ENCODE measurements at regions not wholly inside any gene's neighbourhood (a gene's known extent, or its start where the extent isn't known, plus 50 kb on each side); places are given as distances from the start of the nearest gene placed in this dataset.

DNA sequence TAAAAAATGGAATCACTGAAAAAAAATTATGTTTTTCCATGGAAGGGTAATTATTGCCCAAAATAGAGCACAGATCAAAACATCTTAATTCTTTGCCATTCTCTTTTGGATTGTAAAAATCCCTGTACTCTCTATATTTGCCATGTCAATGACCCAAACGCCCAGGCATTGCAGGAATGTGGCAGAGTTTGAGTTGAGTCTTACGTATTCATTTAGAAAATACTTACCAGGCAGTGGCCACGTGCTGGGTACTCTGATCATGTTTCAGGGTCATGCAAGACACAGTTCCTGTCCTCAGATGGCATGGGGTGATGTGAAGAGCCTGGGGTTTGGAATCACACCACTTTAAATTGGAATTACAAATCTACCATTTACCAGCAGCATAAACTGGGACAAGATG is 267.7 kb downstream of the ABCC12 start:
- Histone ChIP-seq H3K36me3 (ENCODE audit: low read depth) (no peaks in the 10 kb centered on the region), H2AFZ (no peak overlapping the region), H3K4me3 (no peak overlapping the region), H4K20me1 (ENCODE audit: insufficient read depth) (no peaks in the 10 kb centered on the region), H3K4me2 (ENCODE audit: unreplicated experiment) (no peak overlapping the region), H3K4me1 (ENCODE audit: insufficient read depth) (peaks cover 8% of the 10 kb centered on the region; the same call in 1 of the 2 replicates), H3K9ac (no peak overlapping the region), H3K9me2 (ENCODE audit: insufficient read depth) (no peaks in the 10 kb centered on the region), H3K27me3 (replicated peaks; ENCODE audit: insufficient read depth) (peaks cover 14% of the 10 kb centered on the region), H3K27ac (no peak overlapping the region), H3F3A (ENCODE audit: insufficient read depth) (no peaks in the 10 kb centered on the region), H3K9me3 (ENCODE audit: low read depth) (no peaks in the 10 kb centered on the region), H3K79me2 (ENCODE audit: insufficient read depth) (no peaks in the 10 kb centered on the region)
- WGBS, 2 experiments (ENCODE audit: low coverage in 1 of 2, low lambda C conversion rate in 2 of 2, missing lambda C conversion rate in 2 of 2), result 4% methylated on average over 3 of the region's 3 CpGs
- DNase-seq, result peak; percentile 43
- in situ Hi-C loops (cut with MboI), result no loop called here
- TF ChIP-seq EZH2 (IDR thresholded peaks at IDR 0.05; ENCODE audit: insufficient read depth, poor library complexity, severe bottlenecking) (no peak), EZH2phosphoT487 (IDR thresholded peaks at IDR 0.05; ENCODE audit: insufficient read depth, low read depth) (no peak)

DNA sequence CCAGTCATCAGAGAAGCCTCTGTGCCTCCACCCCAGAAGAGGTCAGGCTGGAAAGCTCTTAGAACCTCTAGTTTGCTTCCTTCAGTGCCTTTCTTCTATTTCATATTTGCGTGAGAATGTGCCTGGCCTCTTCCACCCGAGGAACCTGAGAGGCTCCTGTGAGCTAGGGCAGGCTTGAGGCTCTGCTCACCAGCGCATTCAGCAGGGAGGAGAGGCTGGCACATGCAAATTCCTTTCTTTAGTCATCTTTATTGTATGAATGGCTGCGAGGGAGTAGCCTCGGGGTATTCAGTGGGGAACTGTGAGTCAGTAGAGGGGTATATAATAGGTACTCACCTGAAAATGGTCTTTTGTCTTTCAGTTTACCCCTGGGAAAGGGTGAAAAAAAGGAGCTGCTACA is 268.3 kb downstream of the ABCC12 start:
- Histone ChIP-seq H3K9ac (no peak overlapping the region), H3K79me2 (ENCODE audit: insufficient read depth) (no peaks in the 10 kb centered on the region), H3F3A (ENCODE audit: insufficient read depth) (no peaks in the 10 kb centered on the region), H3K4me2 (ENCODE audit: unreplicated experiment) (no peak overlapping the region), H3K4me1 (ENCODE audit: insufficient read depth) (peaks cover 8% of the 10 kb centered on the region; the same call in 1 of the 2 replicates), H3K27me3 (replicated peaks; ENCODE audit: insufficient read depth) (peaks cover 13% of the 10 kb centered on the region), H3K9me3 (ENCODE audit: low read depth) (no peaks in the 10 kb centered on the region), H3K9me2 (ENCODE audit: insufficient read depth) (no peaks in the 10 kb centered on the region), H3K36me3 (ENCODE audit: low read depth) (no peaks in the 10 kb centered on the region), H4K20me1 (ENCODE audit: insufficient read depth) (no peaks in the 10 kb centered on the region), H2AFZ (no peak overlapping the region), H3K27ac (no peak overlapping the region), H3K4me3 (no peak overlapping the region)
- TF ChIP-seq EZH2phosphoT487 (IDR thresholded peaks at IDR 0.05; ENCODE audit: insufficient read depth, low read depth) (no peak), EZH2 (IDR thresholded peaks at IDR 0.05; ENCODE audit: insufficient read depth, poor library complexity, severe bottlenecking) (no peak)
- WGBS, 2 experiments (ENCODE audit: low coverage in 1 of 2, low lambda C conversion rate in 2 of 2, missing lambda C conversion rate in 2 of 2), result 32 to 39% methylated on average over 5 of the region's 5 CpGs
- in situ Hi-C loops (cut with MboI), result no loop called here
- peak; percentile 34 for DNase-seq

DNA sequence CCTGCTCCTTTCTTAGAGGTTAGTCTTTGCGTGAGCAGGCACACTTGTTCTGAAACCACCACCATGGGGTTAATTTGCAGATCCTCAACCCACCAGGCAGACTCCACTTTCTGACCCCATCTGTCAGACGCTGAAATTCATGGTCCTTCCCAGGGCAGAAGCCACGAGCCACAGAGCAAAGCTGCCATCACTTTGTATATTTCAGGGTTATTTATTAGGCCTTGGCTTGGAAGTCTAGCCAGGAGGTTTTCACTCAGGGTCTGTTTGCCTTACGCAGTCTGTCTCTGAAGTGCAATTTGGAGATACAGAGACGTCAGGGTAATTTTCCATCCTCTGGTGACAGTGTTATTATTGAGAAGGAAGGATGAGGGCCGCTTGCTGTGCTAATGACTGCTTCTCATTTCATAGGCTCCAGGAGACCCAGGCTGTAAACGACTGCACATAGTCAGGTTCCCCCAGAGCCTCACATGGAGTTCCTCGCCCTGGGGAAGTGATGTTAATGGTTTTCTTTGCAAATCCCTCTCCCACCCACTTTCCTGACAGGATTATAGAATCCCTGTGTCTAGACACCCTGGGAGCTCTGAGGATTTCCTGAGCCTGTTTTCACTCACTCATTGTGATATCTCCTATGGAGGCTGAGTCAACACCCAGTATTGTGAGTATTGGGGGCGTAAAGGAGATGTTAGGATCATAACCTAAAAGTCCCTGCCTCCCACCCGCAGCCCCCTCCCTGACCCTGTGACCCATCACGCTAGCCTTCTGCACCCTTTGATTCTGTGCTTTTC is 269.0 kb downstream of the ABCC12 start:
- Histone ChIP-seq H3K9me3 (ENCODE audit: low read depth) (no peaks in the 10 kb centered on the region), H2AFZ (no peak overlapping the region), H3K9me2 (ENCODE audit: insufficient read depth) (no peaks in the 10 kb centered on the region), H3F3A (ENCODE audit: insufficient read depth) (no peaks in the 10 kb centered on the region), H3K4me3 (no peak overlapping the region), H4K20me1 (ENCODE audit: insufficient read depth) (no peaks in the 10 kb centered on the region), H3K4me2 (ENCODE audit: unreplicated experiment) (no peak overlapping the region), H3K27ac (no peak overlapping the region), H3K27me3 (replicated peaks; ENCODE audit: insufficient read depth) (peaks cover 6% of the 10 kb centered on the region; the same call in 1 of the 2 replicates), H3K4me1 (ENCODE audit: insufficient read depth) (peaks cover 8% of the 10 kb centered on the region; the same call in 1 of the 2 replicates), H3K36me3 (ENCODE audit: low read depth) (no peaks in the 10 kb centered on the region), H3K79me2 (ENCODE audit: insufficient read depth) (no peaks in the 10 kb centered on the region), H3K9ac (no peak overlapping the region)
- DNase-seq, result no peak
- in situ Hi-C loops (cut with MboI), result no loop called here
- TF ChIP-seq EZH2 (IDR thresholded peaks at IDR 0.05; ENCODE audit: insufficient read depth, poor library complexity, severe bottlenecking) (no peak), EZH2phosphoT487 (IDR thresholded peaks at IDR 0.05; ENCODE audit: insufficient read depth, low read depth) (no peak)
- WGBS, 2 experiments (ENCODE audit: low coverage in 1 of 2, low lambda C conversion rate in 2 of 2, missing lambda C conversion rate in 2 of 2), result 14 to 30% methylated on average over 10 to 11 of the region's 11 CpGs

DNA sequence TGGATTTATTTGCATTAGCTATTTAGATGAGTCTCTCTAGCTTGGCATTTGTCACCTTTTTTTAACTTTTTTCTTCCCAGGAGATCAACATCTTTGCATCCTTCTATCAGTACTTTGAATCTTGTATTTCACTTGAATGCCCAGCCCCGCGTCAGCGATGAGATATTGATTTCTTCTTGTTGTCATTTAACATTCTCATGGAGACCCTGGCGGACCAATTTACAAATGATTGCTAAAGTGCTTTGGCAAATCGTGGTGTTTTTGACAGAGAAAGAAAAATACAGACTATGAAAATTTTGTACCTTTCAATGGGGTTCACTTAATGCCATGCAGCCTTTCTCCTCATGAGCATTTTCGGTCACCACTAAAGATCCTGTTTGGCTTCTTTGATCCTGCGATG is 269.7 kb downstream of the ABCC12 start:
- H3K27ac ChIP-seq, result no peak overlapping the region
- H4K20me1 ChIP-seq (ENCODE audit: insufficient read depth), result no peaks in the 10 kb centered on the region
- DNase-seq, result no peak
- H3K9me2 ChIP-seq (ENCODE audit: insufficient read depth), result no peaks in the 10 kb centered on the region
- H3K9me3 ChIP-seq (ENCODE audit: low read depth), result no peaks in the 10 kb centered on the region
- in situ Hi-C loops (cut with MboI), result no loop called here
- H3K4me1 ChIP-seq (ENCODE audit: insufficient read depth), result peaks cover 8% of the 10 kb centered on the region; the same call in 1 of the 2 replicates
- 0 out of 2 replicates have a peak, but pooled peaks cover 6% of the 10 kb centered on the region for H3K27me3 ChIP-seq (replicated peaks; ENCODE audit: insufficient read depth)
- no peaks in the 10 kb centered on the region for H3K79me2 ChIP-seq (ENCODE audit: insufficient read depth)
- no peak overlapping the region for H3K4me2 ChIP-seq (ENCODE audit: unreplicated experiment)
- H3K36me3 ChIP-seq (ENCODE audit: low read depth), result no peaks in the 10 kb centered on the region
- H3F3A ChIP-seq (ENCODE audit: insufficient read depth), result no peaks in the 10 kb centered on the region
- H3K4me3 ChIP-seq, result no peak overlapping the region
- H3K9ac ChIP-seq, result no peak overlapping the region
- TF ChIP-seq EZH2phosphoT487 (IDR thresholded peaks at IDR 0.05; ENCODE audit: insufficient read depth, low read depth) (no peak), EZH2 (IDR thresholded peaks at IDR 0.05; ENCODE audit: insufficient read depth, poor library complexity, severe bottlenecking) (no peak)
- H2AFZ ChIP-seq, result no peak overlapping the region
- WGBS, 2 experiments (ENCODE audit: low coverage in 1 of 2, low lambda C conversion rate in 2 of 2, missing lambda C conversion rate in 2 of 2), result 59 to 62% methylated on average over 7 of the region's 7 CpGs
